Nephron (organoid): ENCODE measurements at regions not wholly inside any gene's neighbourhood (a gene's known extent, or its start where the extent isn't known, plus 50 kb on each side); places are given as distances from the start of the nearest gene placed in this dataset.

Experiments used
- H3K27ac Mint-ChIP-seq, 3 experiments: 2 replicates each; pipeline ENCODE4 v1.8.0; 2020; ENCODE audit warnings: mixed read lengths in 3 of 3, mild to moderate bottlenecking in 2 of 3, moderate library complexity in 1 of 3
- H3K27me3 Mint-ChIP-seq: 2 replicates; pipeline ENCODE4 v1.8.0; 2021; ENCODE audit warnings: low read depth, mild to moderate bottlenecking, moderate library complexity, mixed read lengths
- H3K36me3 Mint-ChIP-seq: 2 replicates; pipeline ENCODE4 v1.8.0; 2020; ENCODE audit warnings: low read depth, mixed read lengths
- H3K4me1 Mint-ChIP-seq: 2 replicates; pipeline ENCODE4 v1.8.0; 2020; ENCODE audit warnings: mixed read lengths
- H3K4me3 Mint-ChIP-seq, 3 experiments: 2 replicates each; pipeline ENCODE4 v1.8.0; 2020; ENCODE audit warnings: mild to moderate bottlenecking in 3 of 3, mixed read lengths in 3 of 3, moderate library complexity in 2 of 3
- H3K9me3 Mint-ChIP-seq: 2 replicates; pipeline ENCODE4 v1.8.0; 2020; ENCODE audit warnings: mixed read lengths
- CTCF ChIP-seq, 3 experiments: fragments of 200-600 bp; sonication (generic); IDR thresholded peaks; one replicate each; pipeline ENCODE4 v1.5.0; 2021; ENCODE audit warnings: antibody characterized with exemption in 3 of 3; ENCODE audit not compliant: unreplicated experiment in 3 of 3

- Mint-ChIP-seq H3K27me3 (peaks cover 15% of the 10 kb centered on the region), H3K27ac (no peak overlapping the region), H3K4me3 (no peak overlapping the region), H3K4me1 (peaks cover 7% of the 10 kb centered on the region), H3K9me3 (no peaks in the 10 kb centered on the region), H3K36me3 (no peaks in the 10 kb centered on the region)
- TF ChIP-seq CTCF (IDR thresholded peaks at IDR 0.05; ENCODE audit: unreplicated experiment in 3 of 3): no peak
These were observed 61.0 kb upstream of the CDH4 start for GRCh38 chr20:61191096-61191495.

- peak overlapping the region; percentile 31 to 78 (median 42) for H3K27ac Mint-ChIP-seq
- TF ChIP-seq CTCF (IDR thresholded peaks at IDR 0.05; ENCODE audit: unreplicated experiment in 3 of 3): no peak
These were observed 59.6 kb upstream of the CDH4 start for GRCh38 chr20:61192337-61192950.

DNA sequence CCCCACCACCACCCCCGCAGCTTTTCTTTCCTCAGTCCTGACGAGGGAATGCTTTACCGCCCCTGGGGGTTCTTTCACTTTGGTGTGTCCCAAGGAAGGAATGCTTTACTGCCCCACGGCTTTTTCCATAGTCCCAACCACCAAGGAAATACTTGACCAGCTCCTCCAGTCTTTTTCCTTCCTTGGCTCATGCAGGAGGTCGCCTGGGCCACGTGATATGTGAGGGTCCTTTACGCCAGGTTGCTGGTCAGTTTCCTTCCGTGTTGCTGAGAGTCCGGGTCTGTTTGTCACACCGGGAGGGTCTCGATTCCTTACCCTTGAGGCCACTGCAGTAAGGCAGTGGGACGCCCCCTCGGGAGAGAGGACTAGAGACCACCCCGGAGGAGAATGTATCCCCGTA lies 58.9 kb upstream of the CDH4 start:
- H3K9me3 Mint-ChIP-seq: no peaks in the 10 kb centered on the region
- H3K36me3 Mint-ChIP-seq: no peaks in the 10 kb centered on the region
- H3K27ac Mint-ChIP-seq: no peak overlapping the region
- TF ChIP-seq CTCF (IDR thresholded peaks at IDR 0.05; ENCODE audit: unreplicated experiment in 3 of 3): no peak
- no peak overlapping the region for H3K4me3 Mint-ChIP-seq
- peaks cover 19% of the 10 kb centered on the region for H3K27me3 Mint-ChIP-seq
- H3K4me1 Mint-ChIP-seq: peaks cover 7% of the 10 kb centered on the region

More at GRCh38 chr20:61192337-61192950, 59.6 kb upstream of the CDH4 start:
- Mint-ChIP-seq H3K4me3 (peak overlapping the region in 1 of 3 experiments; percentile 12), H3K9me3 (no peaks in the 10 kb centered on the region), H3K36me3 (no peaks in the 10 kb centered on the region), H3K4me1 (peaks cover 7% of the 10 kb centered on the region), H3K27me3 (peaks cover 19% of the 10 kb centered on the region)
